ENCODE measurements at regions not wholly inside any gene's neighbourhood (a gene's known extent, or its start where the extent isn't known, plus 50 kb on each side); places are given as distances from the start of the nearest gene placed in this dataset.

- BruUV-seq (replicated peaks), result no TSS peak
- no peaks in the 10 kb centered on the region for H4K20me1 ChIP-seq (ENCODE audit: insufficient read depth, low read length)
- intact Hi-C loops (cut with micrococcal nuclease; ENCODE audit: unreplicated experiment), result no loop called here
- no peak overlapping the region for H3K4me2 ChIP-seq (ENCODE audit: low read length)
- H3K79me2 ChIP-seq (ENCODE audit: insufficient read depth, low read depth, low read length), result no peaks in the 10 kb centered on the region
- H3K27ac ChIP-seq (ENCODE audit: low read depth, low read length, poor library complexity, severe bottlenecking), result no peak overlapping the region
- CTCF ChIA-PET (ENCODE audit: unreplicated experiment), result no interaction called here
- TF ChIP-seq EZH2phosphoT487 (IDR thresholded peaks at IDR 0.05; ENCODE audit: borderline replicate concordance, low read depth, low read length), result no peak
- TF ChIP-seq CTCF (conservative IDR thresholded peaks at IDR 0.05; ENCODE audit: low read length), result no peak
- no peaks in the 10 kb centered on the region for H3K9me2 ChIP-seq (ENCODE audit: insufficient read depth, low read length)
- DNase-seq (ENCODE audit: low spot score), result no peak
- no peaks in the 10 kb centered on the region for H3K4me1 ChIP-seq (ENCODE audit: insufficient read depth, low read length, poor library complexity, severe bottlenecking)
- no peaks in the 10 kb centered on the region for H3K9me3 ChIP-seq (ENCODE audit: low read length)
- POLR2A ChIA-PET, result interaction anchor here (0.7 kb wide), 2 partner anchors 126 to 231 kb away, joined by 3 to 4 read pairs; no protein-coding TSS in a partner anchor
- no peak overlapping the region for H2AFZ ChIP-seq (ENCODE audit: low read length)
- no peaks in the 10 kb centered on the region for H3K36me3 ChIP-seq (ENCODE audit: insufficient read depth, low read length)
- H3K4me3 ChIP-seq (ENCODE audit: low read depth, low read length, poor library complexity, severe bottlenecking), result no peak overlapping the region
Measured at GRCh38 chr5:31047007-31047406, 146.5 kb upstream of the CDH6 start.

GRCh38 chr5:31036411-31036810 is 157.1 kb upstream of the CDH6 start:
- no peaks in the 10 kb centered on the region for H3K9me3 ChIP-seq (ENCODE audit: low read length)
- no peak overlapping the region for H3K27ac ChIP-seq (ENCODE audit: low read depth, low read length, poor library complexity, severe bottlenecking)
- no peak for DNase-seq (ENCODE audit: low spot score)
- no peaks in the 10 kb centered on the region for H3K9me2 ChIP-seq (ENCODE audit: insufficient read depth, low read length)
- intact Hi-C loops (cut with micrococcal nuclease; ENCODE audit: unreplicated experiment), result no loop called here
- no peaks in the 10 kb centered on the region for H4K20me1 ChIP-seq (ENCODE audit: insufficient read depth, low read length)
- no peak overlapping the region for H3K4me3 ChIP-seq (ENCODE audit: low read depth, low read length, poor library complexity, severe bottlenecking)
- no peak overlapping the region for H2AFZ ChIP-seq (ENCODE audit: low read length)
- H3K4me1 ChIP-seq (ENCODE audit: insufficient read depth, low read length, poor library complexity, severe bottlenecking), result no peaks in the 10 kb centered on the region
- no TSS peak for BruUV-seq (replicated peaks)
- H3K79me2 ChIP-seq (ENCODE audit: insufficient read depth, low read depth, low read length), result no peaks in the 10 kb centered on the region
- H3K36me3 ChIP-seq (ENCODE audit: insufficient read depth, low read length), result no peaks in the 10 kb centered on the region
- H3K4me2 ChIP-seq (ENCODE audit: low read length), result no peak overlapping the region
- ChIA-PET CTCF (ENCODE audit: unreplicated experiment) (no interaction called here), POLR2A (no interaction called here)
- TF ChIP-seq CTCF (conservative IDR thresholded peaks at IDR 0.05; ENCODE audit: low read length) (no peak), EZH2phosphoT487 (IDR thresholded peaks at IDR 0.05; ENCODE audit: borderline replicate concordance, low read depth, low read length) (no peak)

GRCh38 chr5:31033295-31033694 is 160.2 kb upstream of the CDH6 start:
- no peak overlapping the region for H2AFZ ChIP-seq (ENCODE audit: low read length)
- H3K9me2 ChIP-seq (ENCODE audit: insufficient read depth, low read length), result no peaks in the 10 kb centered on the region
- H3K4me3 ChIP-seq (ENCODE audit: low read depth, low read length, poor library complexity, severe bottlenecking), result no peak overlapping the region
- intact Hi-C loops (cut with micrococcal nuclease; ENCODE audit: unreplicated experiment), result no loop called here
- H4K20me1 ChIP-seq (ENCODE audit: insufficient read depth, low read length), result no peaks in the 10 kb centered on the region
- no peak for DNase-seq (ENCODE audit: low spot score)
- no peaks in the 10 kb centered on the region for H3K36me3 ChIP-seq (ENCODE audit: insufficient read depth, low read length)
- ChIA-PET CTCF (ENCODE audit: unreplicated experiment) (no interaction called here), POLR2A (no interaction called here)
- no peaks in the 10 kb centered on the region for H3K4me1 ChIP-seq (ENCODE audit: insufficient read depth, low read length, poor library complexity, severe bottlenecking)
- H3K9me3 ChIP-seq (ENCODE audit: low read length), result no peaks in the 10 kb centered on the region
- no TSS peak for BruUV-seq (replicated peaks)
- no peaks in the 10 kb centered on the region for H3K79me2 ChIP-seq (ENCODE audit: insufficient read depth, low read depth, low read length)
- no peak overlapping the region for H3K27ac ChIP-seq (ENCODE audit: low read depth, low read length, poor library complexity, severe bottlenecking)
- TF ChIP-seq EZH2phosphoT487 (IDR thresholded peaks at IDR 0.05; ENCODE audit: borderline replicate concordance, low read depth, low read length) (no peak), CTCF (conservative IDR thresholded peaks at IDR 0.05; ENCODE audit: low read length) (no peak)
- H3K4me2 ChIP-seq (ENCODE audit: low read length), result no peak overlapping the region

Data from OCI-LY7 (cell line).